Caco-2 (cell line): ENCODE measurements at regions not wholly inside any gene's neighbourhood (a gene's known extent, or its start where the extent isn't known, plus 50 kb on each side); places are given as distances from the start of the nearest gene placed in this dataset.

ENCODE experiments used
- BruUV-seq: library from RNA; stranded (reverse); fragments of 400-500 nt; replicated peaks from 2 replicates; lab custom pipeline; 2021; lab: Mats Ljungman, UMichigan
- CTCF ChIA-PET: fragments of 300-600 bp; sonication (Branson Sonifier 250); formaldehyde crosslinking; loops from one replicate; lab custom pipeline; 2022; ENCODE audit warnings: antibody characterized with exemption; lab: Charles Lee
- POLR2A ChIA-PET: fragments of 300-600 bp; sonication (Branson Sonifier 250); formaldehyde crosslinking; loops from one replicate; lab custom pipeline; 2022; ENCODE audit warnings: antibody characterized with exemption; lab: Charles Lee
- DNase-seq, 2 experiments: peaks; one replicate each; pipeline versions ENCODE4 v3.0.0 to v3.0.0-alpha.2; 2020 to 2022
- H3K27me3 ChIP-seq: replicated peaks from 2 replicates; pipeline ENCODE4 v1.6.0; 2011; ENCODE audit warnings: low read length; ENCODE audit not compliant: control insufficient read depth, insufficient read depth
- H3K36me3 ChIP-seq: 2 replicates; pipeline ENCODE4 v1.5.1; 2011; ENCODE audit warnings: low read length; ENCODE audit not compliant: control insufficient read depth, insufficient read depth
- H3K4me1 ChIP-seq: fragments of 250-450 bp; sonication (Bioruptor Pico); 2 replicates; pipeline ENCODE4 v1.5.1; 2020; ENCODE audit warnings: mild to moderate bottlenecking
- H3K4me3 ChIP-seq: 2 replicates; pipeline ENCODE4 v1.5.1; 2011; ENCODE audit warnings: low read depth, mild to moderate bottlenecking, control low read depth, low read length
- H3K9me3 ChIP-seq: fragments of 250-450 bp; sonication (Bioruptor Pico); 2 replicates; pipeline ENCODE4 v1.5.1; 2020; ENCODE audit warnings: mild to moderate bottlenecking, moderate library complexity
- H3K27ac Mint-ChIP-seq: one replicate; pipeline ENCODE4 v1.8.0; 2022; ENCODE audit warnings: mixed read lengths; ENCODE audit not compliant: unreplicated experiment
- H3K27me3 Mint-ChIP-seq: one replicate; pipeline ENCODE4 v1.8.0; 2022; ENCODE audit warnings: mixed read lengths; ENCODE audit not compliant: insufficient read depth, unreplicated experiment
- H3K36me3 Mint-ChIP-seq: one replicate; pipeline ENCODE4 v1.8.0; 2022; ENCODE audit warnings: mild to moderate bottlenecking, mixed read lengths; ENCODE audit not compliant: insufficient read depth, unreplicated experiment
- H3K4me1 Mint-ChIP-seq: one replicate; pipeline ENCODE4 v1.8.0; 2022; ENCODE audit warnings: low read depth, mixed read lengths; ENCODE audit not compliant: unreplicated experiment
- H3K4me3 Mint-ChIP-seq: one replicate; pipeline ENCODE4 v1.8.0; 2022; ENCODE audit warnings: mild to moderate bottlenecking, moderate library complexity, mixed read lengths; ENCODE audit not compliant: unreplicated experiment
- H3K9me3 Mint-ChIP-seq: one replicate; pipeline ENCODE4 v1.8.0; 2022; ENCODE audit warnings: mixed read lengths; ENCODE audit not compliant: unreplicated experiment
- CTCF ChIP-seq, 2 experiments: fragments of 200-600 bp in 1 of 2; IDR thresholded peaks; 1 replicate in 1 of 2; 2 replicates in 1 of 2; pipeline versions ENCODE4 v1.5.1 to v1.8.0; 2011 to 2022; ENCODE audit warnings: antibody characterized with exemption in 1 of 2, control low read depth in 1 of 2, inconsistent platforms in 1 of 2, low read depth in 1 of 2, low read length in 1 of 2, mild to moderate bottlenecking in 1 of 2, moderate library complexity in 1 of 2; ENCODE audit not compliant: insufficient read depth in 1 of 2, severe bottlenecking in 1 of 2, unreplicated experiment in 1 of 2
- intact Hi-C: fragments of 100-400 bp; cut with micrococcal nuclease; formaldehyde crosslinking; loops from one replicate; pipeline ENCODE4 v1.10.0; 2022; ENCODE audit not compliant: unreplicated experiment

DNA sequence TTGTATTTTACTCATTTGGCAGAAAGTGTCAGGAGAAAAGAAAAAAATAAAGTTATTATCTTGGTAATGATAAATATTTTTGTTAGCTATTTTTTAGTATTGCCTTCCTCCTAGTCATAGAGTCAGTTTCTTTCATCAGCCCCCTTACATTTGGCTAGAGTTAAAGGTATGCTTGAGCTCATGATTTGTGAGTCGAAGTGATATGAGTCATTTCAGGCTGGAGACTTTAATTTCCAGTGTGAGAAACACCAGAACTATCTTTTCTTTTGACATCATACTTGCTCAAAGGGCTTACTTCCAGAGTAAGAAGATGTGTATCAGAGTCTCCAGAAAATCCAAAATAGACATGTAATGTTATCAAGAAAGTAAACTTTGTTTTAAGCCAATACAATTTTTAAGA, 746.7 kb upstream of the TYRP1 start:
- Histone ChIP-seq H3K4me1 (no peaks in the 10 kb centered on the region), H3K4me3 (no peak overlapping the region), H3K27me3 (no peaks in the 10 kb centered on the region), H3K9me3 (no peaks in the 10 kb centered on the region), H3K36me3 (no peaks in the 10 kb centered on the region)
- no peaks in the 10 kb centered on the region for H3K27me3 Mint-ChIP-seq
- intact Hi-C loops: no loop called here
- no peak for DNase-seq
- no peaks in the 10 kb centered on the region for H3K4me1 Mint-ChIP-seq
- H3K27ac Mint-ChIP-seq: no peak overlapping the region
- ChIA-PET POLR2A (no interaction called here), CTCF (no interaction called here)
- H3K9me3 Mint-ChIP-seq: no peaks in the 10 kb centered on the region
- BruUV-seq: no TSS peak
- no peaks in the 10 kb centered on the region for H3K36me3 Mint-ChIP-seq
- no peak for TF ChIP-seq CTCF (IDR thresholded peaks at IDR 0.05; ENCODE audit: insufficient read depth in 1 of 2, low read depth in 1 of 2, low read length in 1 of 2, severe bottlenecking in 1 of 2, unreplicated experiment in 1 of 2)
- H3K4me3 Mint-ChIP-seq: no peak overlapping the region

- Histone ChIP-seq H3K36me3 (no peaks in the 10 kb centered on the region), H3K27me3 (no peaks in the 10 kb centered on the region), H3K4me3 (no peak overlapping the region), H3K4me1 (no peaks in the 10 kb centered on the region), H3K9me3 (no peaks in the 10 kb centered on the region)
- no peak for TF ChIP-seq CTCF (IDR thresholded peaks at IDR 0.05; ENCODE audit: insufficient read depth in 1 of 2, low read depth in 1 of 2, low read length in 1 of 2, severe bottlenecking in 1 of 2, unreplicated experiment in 1 of 2)
- Mint-ChIP-seq H3K27me3 (no peaks in the 10 kb centered on the region), H3K9me3 (no peaks in the 10 kb centered on the region), H3K27ac (no peak overlapping the region), H3K36me3 (no peaks in the 10 kb centered on the region), H3K4me1 (no peaks in the 10 kb centered on the region), H3K4me3 (no peak overlapping the region)
- no TSS peak for BruUV-seq
- intact Hi-C loops: no loop called here
- CTCF ChIA-PET: no interaction called here
- POLR2A ChIA-PET: no interaction called here
- no peak for DNase-seq
Measured at GRCh38 chr9:11962327-11962726, 730.9 kb upstream of the TYRP1 start.

DNA sequence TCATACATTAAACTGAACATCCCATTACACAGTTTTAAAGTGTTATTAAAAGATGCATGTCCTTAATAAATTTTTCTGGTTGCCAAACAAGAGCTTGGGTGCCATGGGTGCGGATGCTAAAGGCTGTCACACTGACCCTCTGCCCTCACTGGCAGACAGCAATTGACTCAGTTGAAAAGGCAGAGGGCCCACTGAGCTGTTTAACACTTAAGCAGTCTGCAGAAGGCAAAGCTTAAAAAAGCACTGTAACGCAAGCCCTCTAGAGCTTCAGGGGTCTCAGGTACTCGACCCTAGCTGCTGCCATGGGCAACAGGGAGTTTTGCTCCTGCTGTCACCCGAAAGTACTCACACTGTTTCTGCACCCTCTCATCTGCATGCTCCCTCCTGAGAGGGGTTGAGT, 726.4 kb upstream of the TYRP1 start:
- no peak for DNase-seq
- H3K36me3 ChIP-seq: no peaks in the 10 kb centered on the region
- H3K27me3 Mint-ChIP-seq: no peaks in the 10 kb centered on the region
- no peaks in the 10 kb centered on the region for H3K4me1 ChIP-seq
- H3K9me3 Mint-ChIP-seq: no peaks in the 10 kb centered on the region
- H3K27ac Mint-ChIP-seq: no peak overlapping the region
- H3K9me3 ChIP-seq: no peaks in the 10 kb centered on the region
- ChIA-PET POLR2A (no interaction called here), CTCF (no interaction called here)
- H3K4me1 Mint-ChIP-seq: peaks cover 6% of the 10 kb centered on the region
- TF ChIP-seq CTCF (IDR thresholded peaks at IDR 0.05; ENCODE audit: insufficient read depth in 1 of 2, low read depth in 1 of 2, low read length in 1 of 2, severe bottlenecking in 1 of 2, unreplicated experiment in 1 of 2): no peak
- no TSS peak for BruUV-seq
- no peaks in the 10 kb centered on the region for H3K27me3 ChIP-seq
- H3K36me3 Mint-ChIP-seq: no peaks in the 10 kb centered on the region
- no peak overlapping the region for H3K4me3 ChIP-seq
- H3K4me3 Mint-ChIP-seq: no peak overlapping the region
- intact Hi-C loops: no loop called here
